ENCODE measurements at regions not wholly inside any gene's neighbourhood (a gene's known extent, or its start where the extent isn't known, plus 50 kb on each side); places are given as distances from the start of the nearest gene placed in this dataset.

DNA sequence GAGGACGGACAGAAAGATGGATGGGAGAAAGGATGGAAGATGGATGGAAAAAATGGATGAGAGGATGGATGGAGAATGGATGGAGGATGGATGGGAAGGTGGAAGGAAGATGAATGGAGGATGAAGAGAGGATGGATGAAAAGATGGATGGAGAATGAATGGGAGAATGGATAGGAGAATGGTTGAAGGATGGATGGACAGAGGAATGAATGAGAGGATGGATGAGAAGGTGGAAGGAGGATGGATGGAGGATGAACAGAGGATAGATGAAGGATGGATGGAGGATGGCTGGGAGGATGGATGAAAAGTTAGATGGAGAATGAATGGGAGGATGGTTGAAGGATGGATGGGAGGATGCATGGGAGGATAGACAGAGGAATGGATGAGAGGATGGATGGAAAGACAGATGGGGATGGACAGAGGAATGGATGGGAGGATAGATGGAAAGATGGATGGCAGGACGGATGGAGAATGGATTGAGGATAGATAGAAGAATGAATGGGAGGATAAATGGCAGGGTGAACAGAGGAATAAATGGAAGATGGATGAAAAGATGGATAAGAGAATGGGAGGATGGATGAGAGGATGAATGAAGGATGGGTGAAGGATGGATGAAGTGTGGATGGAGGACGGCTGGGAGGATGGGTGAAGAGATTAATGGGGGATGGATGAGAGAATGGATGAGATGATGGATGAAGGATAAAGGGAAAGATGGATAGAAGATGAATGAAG lies 217.7 kb upstream of the IER5L start:
- TF ChIP-seq, protein P1, sequence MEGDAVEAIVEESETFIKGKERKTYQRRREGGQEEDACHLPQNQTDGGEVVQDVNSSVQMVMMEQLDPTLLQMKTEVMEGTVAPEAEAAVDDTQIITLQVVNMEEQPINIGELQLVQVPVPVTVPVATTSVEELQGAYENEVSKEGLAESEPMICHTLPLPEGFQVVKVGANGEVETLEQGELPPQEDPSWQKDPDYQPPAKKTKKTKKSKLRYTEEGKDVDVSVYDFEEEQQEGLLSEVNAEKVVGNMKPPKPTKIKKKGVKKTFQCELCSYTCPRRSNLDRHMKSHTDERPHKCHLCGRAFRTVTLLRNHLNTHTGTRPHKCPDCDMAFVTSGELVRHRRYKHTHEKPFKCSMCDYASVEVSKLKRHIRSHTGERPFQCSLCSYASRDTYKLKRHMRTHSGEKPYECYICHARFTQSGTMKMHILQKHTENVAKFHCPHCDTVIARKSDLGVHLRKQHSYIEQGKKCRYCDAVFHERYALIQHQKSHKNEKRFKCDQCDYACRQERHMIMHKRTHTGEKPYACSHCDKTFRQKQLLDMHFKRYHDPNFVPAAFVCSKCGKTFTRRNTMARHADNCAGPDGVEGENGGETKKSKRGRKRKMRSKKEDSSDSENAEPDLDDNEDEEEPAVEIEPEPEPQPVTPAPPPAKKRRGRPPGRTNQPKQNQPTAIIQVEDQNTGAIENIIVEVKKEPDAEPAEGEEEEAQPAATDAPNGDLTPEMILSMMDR (IDR thresholded peaks at IDR 0.05): no peak
- no peak for TF ChIP-seq ZFX (IDR thresholded peaks at IDR 0.05; ENCODE audit: borderline replicate concordance)

Data from 22Rv1 (cell line).